Activated naive CD8-positive, alpha-beta T cell treated with anti-CD3 and anti-CD28 coated beads, Interleukin-2, amount 10 ng/mL, durations not matched to agents 7 days and 5 days (primary cell): ENCODE measurements at regions not wholly inside any gene's neighbourhood (a gene's known extent, or its start where the extent isn't known, plus 50 kb on each side); places are given as distances from the start of the nearest gene placed in this dataset.

Source experiments
- ATAC-seq: fragments of 150-1000 bp; cut with Tn5 transposase; one replicate; pipeline ENCODE4 v1.10.0; 2021; ENCODE audit warnings: low read depth, moderate library complexity
- POLR2A ChIA-PET: fragments of 350-600 bp; sonication (Branson Sonifier 250); formaldehyde crosslinking; loops from one replicate; lab custom pipeline; 2021; ENCODE audit warnings: antibody characterized with exemption; lab: Charles Lee
- DNase-seq: peaks from one replicate; pipeline ENCODE4 v3.0.0; 2021
- H3K27ac Mint-ChIP-seq: one replicate; pipeline ENCODE4 v1.8.0; 2022; ENCODE audit warnings: mild to moderate bottlenecking, mixed read lengths
- H3K27me3 Mint-ChIP-seq: one replicate; pipeline ENCODE4 v1.8.0; 2022; ENCODE audit warnings: mild to moderate bottlenecking, moderate library complexity, mixed read lengths
- H3K36me3 Mint-ChIP-seq: one replicate; pipeline ENCODE4 v1.8.0; 2021; ENCODE audit warnings: mild to moderate bottlenecking, mixed read lengths
- H3K4me1 Mint-ChIP-seq: one replicate; pipeline ENCODE4 v1.8.0; 2021; ENCODE audit warnings: mixed read lengths
- H3K4me3 Mint-ChIP-seq: one replicate; pipeline ENCODE4 v1.8.0; 2022; ENCODE audit warnings: mild to moderate bottlenecking, moderate library complexity, mixed read lengths
- H3K9me3 Mint-ChIP-seq: one replicate; pipeline ENCODE4 v1.8.0; 2021; ENCODE audit warnings: mixed read lengths

DNA sequence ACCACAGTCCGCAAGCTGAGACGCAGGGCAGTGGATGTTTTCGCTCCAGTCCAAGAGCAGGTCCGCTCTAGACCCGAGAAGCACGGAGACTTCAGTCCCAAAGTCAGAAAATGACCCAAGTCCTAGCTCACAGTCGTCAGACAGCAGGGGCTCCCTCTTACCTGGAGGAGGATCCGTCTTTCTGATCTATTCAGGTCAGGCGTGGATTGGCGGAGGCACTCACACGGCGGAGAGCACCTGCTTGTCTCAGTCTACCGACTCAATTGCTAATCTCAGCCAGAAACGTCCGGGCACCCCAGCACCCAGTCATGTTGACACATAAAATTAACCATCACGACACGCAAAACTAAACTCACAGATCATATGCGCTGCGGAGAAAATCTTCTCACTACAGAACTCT, 285.3 kb upstream of the CDH4 start:
- Mint-ChIP-seq H3K27me3 (peaks cover 2% of the 10 kb centered on the region), H3K4me3 (no peak overlapping the region), H3K9me3 (no peaks in the 10 kb centered on the region), H3K36me3 (no peaks in the 10 kb centered on the region), H3K4me1 (no peaks in the 10 kb centered on the region), H3K27ac (no peak overlapping the region)
- POLR2A ChIA-PET: no interaction called here
- no peak for DNase-seq
- ATAC-seq: no peak

DNA sequence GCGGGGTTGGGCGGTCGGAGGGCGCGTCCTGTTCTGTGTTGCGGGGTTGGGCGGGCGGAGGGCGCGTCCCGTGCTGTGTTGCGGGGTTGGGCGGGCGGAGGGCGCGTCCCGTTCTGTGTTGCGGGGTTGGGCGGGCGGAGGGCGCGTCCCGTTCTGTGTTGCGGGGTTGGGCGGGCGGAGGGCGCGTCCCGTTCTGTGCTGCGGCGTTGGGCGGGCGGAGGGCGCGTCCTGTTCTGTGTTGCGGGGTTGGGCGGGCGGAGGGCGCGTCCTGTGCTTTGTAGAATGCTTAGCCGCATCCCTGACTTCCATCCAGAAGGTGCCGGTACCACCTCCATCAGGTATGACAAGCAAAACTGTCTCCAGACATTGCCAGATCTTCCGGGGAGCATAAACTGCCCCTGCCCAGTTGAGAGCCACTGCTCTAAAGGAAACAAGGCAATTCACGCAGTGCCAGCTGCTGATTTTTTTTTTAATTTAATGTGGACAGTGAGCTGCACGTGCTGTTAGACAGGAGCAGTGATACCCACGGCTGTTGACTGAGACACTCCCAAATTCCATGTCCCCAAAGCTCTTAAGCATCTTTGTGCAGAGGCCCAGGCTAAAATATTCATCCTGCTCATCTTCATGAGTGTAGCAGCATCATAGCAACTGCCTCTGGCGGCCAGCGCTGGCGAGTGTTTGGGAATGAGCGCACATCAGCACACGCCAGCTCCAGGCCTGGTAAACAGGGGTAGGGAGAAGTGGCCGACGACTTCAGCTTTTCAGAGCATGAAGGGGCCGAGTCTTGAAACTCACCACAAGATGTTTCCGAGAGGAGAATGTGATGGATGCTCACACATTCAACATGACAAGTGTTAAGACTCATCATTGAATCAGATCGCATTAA, 284.4 kb upstream of the CDH4 start:
- no peaks in the 10 kb centered on the region for H3K36me3 Mint-ChIP-seq
- no peaks in the 10 kb centered on the region for H3K9me3 Mint-ChIP-seq
- POLR2A ChIA-PET: no interaction called here
- no peak overlapping the region for H3K4me3 Mint-ChIP-seq
- H3K27ac Mint-ChIP-seq: no peak overlapping the region
- ATAC-seq (no peak), DNase-seq (no peak)
- H3K27me3 Mint-ChIP-seq: peaks cover 2% of the 10 kb centered on the region
- no peaks in the 10 kb centered on the region for H3K4me1 Mint-ChIP-seq

DNA sequence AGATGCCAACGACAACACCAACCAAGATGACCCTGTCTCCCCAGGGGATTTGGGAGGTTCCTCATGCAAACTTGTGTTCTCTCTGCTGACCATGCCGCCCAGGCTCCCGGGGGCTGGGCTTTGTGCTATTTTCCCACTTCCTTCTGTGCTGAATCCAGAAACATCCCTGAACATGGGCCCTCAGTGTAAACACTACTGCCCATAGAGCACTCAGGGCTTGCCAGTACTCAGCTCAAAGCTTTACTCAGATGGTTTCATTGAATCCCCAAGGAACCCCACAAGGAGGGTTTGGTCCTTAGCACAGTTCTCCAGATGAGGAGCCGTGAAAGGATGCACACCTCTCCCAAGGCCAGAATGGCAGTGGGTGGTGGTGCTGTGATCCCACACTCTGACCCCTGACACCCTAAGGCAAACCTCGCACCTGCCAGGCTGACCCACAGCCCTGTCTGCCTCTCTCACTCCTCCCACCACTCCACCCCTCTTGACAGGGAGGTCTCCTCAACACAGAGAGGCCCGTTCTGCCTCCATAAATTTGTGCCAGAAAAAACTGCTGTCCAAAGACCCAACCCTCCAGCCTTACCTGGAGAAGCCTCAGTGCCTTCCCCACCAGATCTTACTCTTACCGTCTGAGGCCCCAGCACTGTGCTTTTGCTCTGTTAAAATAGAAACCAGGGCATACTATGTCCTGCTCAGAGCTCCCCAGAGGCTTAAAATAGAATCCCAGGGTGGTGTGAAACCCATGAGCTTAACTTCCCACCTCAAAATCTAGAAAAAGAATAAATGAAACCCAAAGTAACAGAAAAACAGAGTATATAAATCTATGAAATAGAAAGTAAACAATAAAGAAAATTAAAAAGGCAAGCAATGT, 283.0 kb upstream of the CDH4 start:
- POLR2A ChIA-PET: no interaction called here
- no peak for ATAC-seq
- Mint-ChIP-seq H3K27me3 (peaks cover 2% of the 10 kb centered on the region), H3K36me3 (no peaks in the 10 kb centered on the region), H3K9me3 (no peaks in the 10 kb centered on the region), H3K27ac (no peak overlapping the region), H3K4me3 (no peak overlapping the region), H3K4me1 (no peaks in the 10 kb centered on the region)
- DNase-seq: no peak

DNA sequence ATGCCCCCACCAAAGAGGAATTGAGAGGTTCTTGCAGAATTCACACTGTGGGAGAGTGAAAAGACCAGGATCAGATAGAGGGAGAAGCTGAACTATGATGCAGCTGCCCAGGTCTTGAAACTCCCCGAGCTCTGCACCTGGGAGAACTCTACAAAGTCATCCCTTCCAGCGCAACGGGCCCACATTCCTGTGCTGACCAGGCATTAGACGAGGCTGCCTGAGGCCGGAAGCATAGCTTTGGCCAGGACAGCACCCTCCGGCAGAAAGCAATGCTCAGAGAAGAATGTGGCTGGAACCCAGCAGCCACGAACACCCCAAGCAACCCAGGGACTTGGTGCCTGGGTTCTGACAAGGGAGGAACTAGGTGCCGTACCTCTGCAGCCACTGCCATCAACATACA, 281.5 kb upstream of the CDH4 start:
- Mint-ChIP-seq H3K36me3 (no peaks in the 10 kb centered on the region), H3K27ac (no peak overlapping the region), H3K4me1 (no peaks in the 10 kb centered on the region), H3K27me3 (peaks cover 2% of the 10 kb centered on the region), H3K4me3 (no peak overlapping the region), H3K9me3 (no peaks in the 10 kb centered on the region)
- ATAC-seq (no peak), DNase-seq (no peak)
- POLR2A ChIA-PET: no interaction called here

GRCh38 chr20:60974022-60974421, 278.0 kb upstream of the CDH4 start:
- Mint-ChIP-seq H3K27ac (no peak overlapping the region), H3K9me3 (no peaks in the 10 kb centered on the region), H3K27me3 (peaks cover 2% of the 10 kb centered on the region), H3K36me3 (no peaks in the 10 kb centered on the region), H3K4me1 (no peaks in the 10 kb centered on the region), H3K4me3 (no peak overlapping the region)
- POLR2A ChIA-PET: no interaction called here
- ATAC-seq: no peak
- no peak for DNase-seq

GRCh38 chr20:60974441-60974945, 277.6 kb upstream of the CDH4 start:
- POLR2A ChIA-PET: no interaction called here
- ATAC-seq: no peak
- Mint-ChIP-seq H3K27ac (no peak overlapping the region), H3K9me3 (peaks cover 3% of the 10 kb centered on the region), H3K4me3 (no peak overlapping the region), H3K4me1 (no peaks in the 10 kb centered on the region), H3K36me3 (no peaks in the 10 kb centered on the region), H3K27me3 (peaks cover under 1% of the 10 kb centered on the region)
- DNase-seq: no peak

DNA sequence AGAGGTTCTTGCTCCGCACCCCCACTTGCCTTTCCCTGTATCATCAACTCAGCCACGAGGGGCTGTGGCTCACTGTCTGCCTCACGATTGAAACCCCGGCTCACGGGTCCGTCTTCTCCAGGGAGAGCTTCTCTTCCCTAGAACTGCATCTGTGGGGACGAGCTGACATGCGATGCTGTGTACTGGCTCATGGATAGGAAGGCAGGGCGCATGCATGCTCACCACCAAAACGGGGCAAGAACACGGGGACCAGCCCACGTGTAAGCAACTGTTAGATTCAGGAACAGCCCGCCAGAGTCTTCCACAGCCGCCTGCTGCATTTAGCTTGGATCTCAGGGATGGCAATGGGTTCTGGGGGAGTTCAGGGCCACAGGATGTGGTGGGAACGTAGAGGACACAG, 275.9 kb upstream of the CDH4 start:
- no peak for ATAC-seq
- POLR2A ChIA-PET: no interaction called here
- H3K4me1 Mint-ChIP-seq: no peaks in the 10 kb centered on the region
- no peak overlapping the region for H3K27ac Mint-ChIP-seq
- H3K9me3 Mint-ChIP-seq: peaks cover 10% of the 10 kb centered on the region
- no peaks in the 10 kb centered on the region for H3K27me3 Mint-ChIP-seq
- H3K4me3 Mint-ChIP-seq: no peak overlapping the region
- no peak for DNase-seq
- no peaks in the 10 kb centered on the region for H3K36me3 Mint-ChIP-seq

DNA sequence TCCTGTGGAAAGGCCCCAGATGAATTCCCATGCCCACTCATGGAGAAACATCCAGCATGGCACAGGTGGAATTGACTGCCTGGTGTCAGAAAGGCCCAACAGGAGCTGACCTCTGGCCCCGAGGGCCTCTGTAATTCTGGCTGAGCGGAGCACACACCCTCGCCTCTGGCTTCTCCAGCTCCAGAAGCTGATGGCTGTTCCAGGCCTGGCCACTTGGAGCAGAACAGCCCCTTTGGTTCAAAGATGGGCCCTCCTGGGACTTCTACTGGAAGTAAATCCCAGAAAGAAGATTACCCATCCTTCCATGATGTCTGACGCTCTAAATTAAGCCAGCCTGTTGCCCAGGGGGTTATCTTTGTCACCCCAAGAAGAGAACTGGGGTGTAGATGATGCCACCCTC, 275.1 kb upstream of the CDH4 start:
- Mint-ChIP-seq H3K9me3 (peaks cover 10% of the 10 kb centered on the region), H3K36me3 (no peaks in the 10 kb centered on the region), H3K4me3 (no peak overlapping the region), H3K4me1 (no peaks in the 10 kb centered on the region), H3K27me3 (no peaks in the 10 kb centered on the region), H3K27ac (no peak overlapping the region)
- no peak for ATAC-seq
- DNase-seq: no peak
- POLR2A ChIA-PET: no interaction called here

DNA sequence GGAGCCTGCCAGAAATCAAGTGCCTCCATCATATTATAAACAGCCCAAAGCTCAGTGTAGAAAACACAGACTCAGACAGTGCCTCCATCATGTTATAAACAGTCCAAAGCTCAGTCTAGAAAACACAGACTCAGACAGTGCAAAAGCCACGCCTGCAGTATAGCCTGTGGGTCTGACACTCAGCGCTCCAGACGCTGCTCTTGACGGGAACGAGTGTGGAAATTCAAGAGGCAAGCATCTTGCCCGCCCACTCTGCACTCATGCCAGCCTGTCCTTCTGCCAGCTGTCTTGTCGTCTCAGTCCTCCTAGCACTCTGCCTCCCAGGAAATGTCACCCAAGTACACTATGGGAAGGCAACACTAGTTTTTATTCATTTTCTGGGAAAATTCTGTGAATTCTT, 274.2 kb upstream of the CDH4 start:
- no peak overlapping the region for H3K4me3 Mint-ChIP-seq
- DNase-seq (no peak), ATAC-seq (no peak)
- no peaks in the 10 kb centered on the region for H3K27me3 Mint-ChIP-seq
- H3K4me1 Mint-ChIP-seq: no peaks in the 10 kb centered on the region
- H3K9me3 Mint-ChIP-seq: peaks cover 10% of the 10 kb centered on the region
- H3K36me3 Mint-ChIP-seq: no peaks in the 10 kb centered on the region
- no peak overlapping the region for H3K27ac Mint-ChIP-seq
- POLR2A ChIA-PET: no interaction called here

GRCh38 chr20:60984666-60985065, 267.4 kb upstream of the CDH4 start:
- no peak for DNase-seq
- H3K4me1 Mint-ChIP-seq: no peaks in the 10 kb centered on the region
- ATAC-seq: no peak
- no peaks in the 10 kb centered on the region for H3K27me3 Mint-ChIP-seq
- H3K9me3 Mint-ChIP-seq: peaks cover 8% of the 10 kb centered on the region
- H3K4me3 Mint-ChIP-seq: no peak overlapping the region
- no peaks in the 10 kb centered on the region for H3K36me3 Mint-ChIP-seq
- POLR2A ChIA-PET: no interaction called here
- no peak overlapping the region for H3K27ac Mint-ChIP-seq

GRCh38 chr20:60986506-60987156, 265.4 kb upstream of the CDH4 start:
- Mint-ChIP-seq H3K27me3 (no peaks in the 10 kb centered on the region), H3K27ac (no peak overlapping the region), H3K4me1 (no peaks in the 10 kb centered on the region), H3K9me3 (no peaks in the 10 kb centered on the region), H3K4me3 (no peak overlapping the region), H3K36me3 (no peaks in the 10 kb centered on the region)
- ATAC-seq: no peak
- POLR2A ChIA-PET: no interaction called here
- DNase-seq: no peak

GRCh38 chr20:60990061-60990460, 262.0 kb upstream of the CDH4 start:
- Mint-ChIP-seq H3K4me3 (no peak overlapping the region), H3K27me3 (no peaks in the 10 kb centered on the region), H3K27ac (no peak overlapping the region)

GRCh38 chr20:60990643-60991042, 261.4 kb upstream of the CDH4 start:
- H3K4me3 Mint-ChIP-seq: no peak overlapping the region
- H3K36me3 Mint-ChIP-seq: no peaks in the 10 kb centered on the region
- no peaks in the 10 kb centered on the region for H3K4me1 Mint-ChIP-seq
- H3K9me3 Mint-ChIP-seq: no peaks in the 10 kb centered on the region
- POLR2A ChIA-PET: no interaction called here
- DNase-seq: no peak
- ATAC-seq: no peak
- H3K27me3 Mint-ChIP-seq: no peaks in the 10 kb centered on the region
- H3K27ac Mint-ChIP-seq: no peak overlapping the region

More at GRCh38 chr20:60990061-60990460, 262.0 kb upstream of the CDH4 start:
- no peak for ATAC-seq
- H3K9me3 Mint-ChIP-seq: no peaks in the 10 kb centered on the region
- POLR2A ChIA-PET: no interaction called here
- DNase-seq: no peak
- no peaks in the 10 kb centered on the region for H3K36me3 Mint-ChIP-seq
- no peaks in the 10 kb centered on the region for H3K4me1 Mint-ChIP-seq
